HFF-Myc (cell line): ENCODE measurements at regions not wholly inside any gene's neighbourhood (a gene's known extent, or its start where the extent isn't known, plus 50 kb on each side); places are given as distances from the start of the nearest gene placed in this dataset.
A peak's percentile ranks its signal among the peaks of the same experiment; 100 is the strongest.

ENCODE experiments used
- DNase-seq: peaks from one replicate; pipeline ENCODE4 v3.0.0-alpha.2; 2011; ENCODE audit warnings: low read depth; ENCODE audit errors: extremely low read depth
- H3K4me3 ChIP-seq: replicated peaks from 2 replicates; pipeline ENCODE4 v1.5.1; 2011; ENCODE audit warnings: low read depth, mild to moderate bottlenecking, control low read depth, low read length
- CTCF ChIP-seq: IDR thresholded peaks from 2 replicates; pipeline ENCODE4 v1.5.1; 2012; ENCODE audit warnings: mild to moderate bottlenecking, low read depth, low read length, control low read depth; ENCODE audit errors: missing control alignments

- no peak for DNase-seq
- H3K4me3 ChIP-seq, result no peak overlapping the region
- no peak for TF ChIP-seq CTCF
Measured at GRCh38 chr3:154011036-154011435, 110.2 kb upstream of the ARHGEF26 start.

- no peak for DNase-seq
- no peak for TF ChIP-seq CTCF
- no peak overlapping the region for H3K4me3 ChIP-seq
Measured at GRCh38 chr3:154013736-154014135, 107.5 kb upstream of the ARHGEF26 start.

GRCh38 chr3:154015307-154015706 lies 105.9 kb upstream of the ARHGEF26 start:
- no peak for TF ChIP-seq CTCF
- no peak overlapping the region for H3K4me3 ChIP-seq
- DNase-seq, result no peak

GRCh38 chr3:154018100-154018696 lies 103.0 kb upstream of the ARHGEF26 start:
- TF ChIP-seq CTCF, result peak; percentile 82
- H3K4me3 ChIP-seq, result no peak overlapping the region
- peak; percentile 21 for DNase-seq

GRCh38 chr3:154022606-154023005 lies 98.6 kb upstream of the ARHGEF26 start:
- no peak for TF ChIP-seq CTCF

GRCh38 chr3:154023148-154023547 lies 98.0 kb upstream of the ARHGEF26 start:
- TF ChIP-seq CTCF, result no peak
- no peak for DNase-seq
- H3K4me3 ChIP-seq, result no peak overlapping the region

More at GRCh38 chr3:154022606-154023005, 98.6 kb upstream of the ARHGEF26 start:
- H3K4me3 ChIP-seq, result no peak overlapping the region
- DNase-seq, result no peak

GRCh38 chr3:154025007-154025406 lies 96.2 kb upstream of the ARHGEF26 start:
- no peak overlapping the region for H3K4me3 ChIP-seq
- DNase-seq, result no peak
- no peak for TF ChIP-seq CTCF
